Transverse colon (tissue), 4 donors: ENCODE measurements at regions not wholly inside any gene's neighbourhood (a gene's known extent, or its start where the extent isn't known, plus 50 kb on each side); places are given as distances from the start of the nearest gene placed in this dataset.

Source experiments
- DNase-seq: peaks from one replicate; pipeline ENCODE4 v3.0.0-alpha.2; 2019
- H3K27ac ChIP-seq, 4 donors: fragments of 200-600 bp; sonication (generic); 2 replicates each; pipeline ENCODE4 v1.5.1; 2016 to 2018; ENCODE audit warnings: inconsistent platforms in 4 of 4
- H3K27me3 ChIP-seq: fragments of 200-600 bp; sonication (generic); 2 replicates; pipeline ENCODE4 v1.5.1; 2017; ENCODE audit warnings: inconsistent platforms
- H3K36me3 ChIP-seq, 4 donors: fragments of 200-600 bp; sonication (generic); 2 replicates each; pipeline ENCODE4 v1.5.1; 2017 to 2019; ENCODE audit warnings: inconsistent platforms in 4 of 4
- H3K4me1 ChIP-seq, 4 donors: fragments of 200-600 bp; sonication (generic); 2 replicates each; pipeline ENCODE4 v1.5.1; 2017 to 2020; ENCODE audit warnings: inconsistent platforms in 4 of 4
- H3K4me3 ChIP-seq, 4 donors: fragments of 200-600 bp; sonication (generic); 1 replicate in 1 of 4; 2 replicates in 3 of 4; pipeline versions ENCODE4 v1.5.1 to v1.6.1; 2017 to 2019; ENCODE audit warnings: inconsistent platforms in 4 of 4
- H3K9me3 ChIP-seq, 2 donors: fragments of 200-600 bp; sonication (generic); 2 replicates each; pipeline ENCODE4 v1.5.1; 2017 to 2019; ENCODE audit warnings: inconsistent platforms in 2 of 2
- EP300 ChIP-seq: sonication (generic); formaldehyde crosslinking; IDR thresholded peaks from one replicate; pipeline ENCODE4 v1.6.1; 2017; ENCODE audit warnings: antibody characterized with exemption, low read depth
- POLR2A ChIP-seq: fragments of 450-650 bp; IDR thresholded peaks from one replicate; pipeline ENCODE4 v1.6.1; 2016; ENCODE audit warnings: antibody characterized with exemption, mild to moderate bottlenecking, moderate library complexity
- POLR2AphosphoS5 ChIP-seq, 3 donors: sonication (generic); formaldehyde crosslinking; IDR thresholded peaks; one replicate each; pipeline ENCODE4 v1.6.1; 2016; ENCODE audit warnings: antibody characterized with exemption in 3 of 3
- WGBS, 2 donors: methylation state at CpG; one replicate each; pipeline ENCODE4 v1.1.5; 2018; ENCODE audit warnings: low coverage in 1 of 2; 5-methylcytosine and 5-hydroxymethylcytosine counted together
- in situ Hi-C, 4 donors: fragments of 200-750 bp; cut with MboI; loops; one replicate each; pipeline versions ENCODE4 v1.15.0 to v1.15.1; 2017; ENCODE audit warnings: low sequenced_read_pairs in 3 of 4, low pct_ligation_motif_present in 1 of 4, low pct_unique_long_range_greater_than_20kb in 1 of 4
- intact Hi-C: fragments of 100-400 bp; cut with DNase I; formaldehyde crosslinking; loops from one replicate; pipeline ENCODE4 v1.15.1; 2023; ENCODE audit warnings: low total_unique reads
- TF ChIP-seq, protein P1 (sequence below), 5 experiments: fragments of 200-600 bp in 3 of 5; fragments of 450-650 bp in 2 of 5; sonication (generic) in 3 of 5; IDR thresholded peaks; 1 replicate in 2 of 5; 2 replicates in 3 of 5; pipeline ENCODE4 v1.5.1; 2016 to 2017; ENCODE audit warnings: antibody characterized with exemption in 5 of 5, inconsistent platforms in 3 of 5, mild to moderate bottlenecking in 2 of 5, moderate library complexity in 1 of 5

DNA sequence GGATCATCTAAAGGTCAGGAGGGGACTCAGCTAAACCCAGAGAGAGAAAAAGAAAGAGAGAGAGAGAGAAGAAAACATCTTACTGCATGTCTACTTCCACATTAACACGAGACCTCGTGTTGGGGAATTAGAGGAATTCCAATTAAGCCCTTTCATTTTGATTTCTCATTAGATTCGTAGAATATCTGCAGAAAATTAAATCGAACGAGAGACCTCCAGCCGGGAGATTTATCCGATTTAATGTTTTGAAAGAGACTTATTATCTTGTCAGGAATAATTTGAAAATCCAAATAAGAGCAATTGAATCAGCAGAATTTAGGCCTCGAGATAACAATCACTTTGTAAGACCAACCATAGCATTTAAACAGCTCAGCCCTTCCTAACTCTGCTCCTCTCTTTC lies 175.6 kb downstream of the ABCC12 start:
- WGBS, 2 donors = 76 to 81% methylated on average over 8 of the region's 8 CpGs
- in situ Hi-C loops = no loop called here
- intact Hi-C loops = no loop called here

DNA sequence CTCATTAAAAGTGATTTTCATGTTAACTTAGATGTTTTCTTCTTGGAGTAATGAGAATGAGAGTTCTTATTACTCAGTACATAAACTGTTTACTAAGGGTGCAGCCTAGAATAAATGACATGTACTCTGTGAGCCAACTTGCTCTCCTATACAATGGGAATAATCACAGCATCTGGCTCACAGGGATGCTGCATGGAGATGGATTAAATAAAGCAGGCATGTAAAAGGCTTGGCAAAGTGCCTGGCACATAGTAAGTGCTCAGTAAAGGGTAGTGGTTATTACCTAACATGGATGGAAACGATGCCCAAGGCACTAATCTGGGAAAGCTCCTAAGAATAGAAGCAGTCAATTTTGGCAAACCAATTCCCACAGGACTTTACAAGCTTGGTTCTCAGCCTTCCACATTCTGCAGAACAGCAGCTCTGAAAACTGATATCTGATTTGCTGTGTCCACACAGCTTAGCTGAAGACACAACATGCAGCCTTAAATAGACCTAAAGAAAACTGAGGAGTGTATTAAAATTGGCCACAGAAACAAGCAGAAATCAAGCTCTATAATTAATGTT lies 176.1 kb downstream of the ABCC12 start:
- in situ Hi-C loops = no loop called here
- no peak overlapping the region for H3K4me3 ChIP-seq

More for the DNA sequence above, 175.6 kb downstream of the ABCC12 start:
- H3K9me3 ChIP-seq = no peaks in the 10 kb centered on the region
- no peak overlapping the region for H3K27ac ChIP-seq
- TF ChIP-seq, protein P1, sequence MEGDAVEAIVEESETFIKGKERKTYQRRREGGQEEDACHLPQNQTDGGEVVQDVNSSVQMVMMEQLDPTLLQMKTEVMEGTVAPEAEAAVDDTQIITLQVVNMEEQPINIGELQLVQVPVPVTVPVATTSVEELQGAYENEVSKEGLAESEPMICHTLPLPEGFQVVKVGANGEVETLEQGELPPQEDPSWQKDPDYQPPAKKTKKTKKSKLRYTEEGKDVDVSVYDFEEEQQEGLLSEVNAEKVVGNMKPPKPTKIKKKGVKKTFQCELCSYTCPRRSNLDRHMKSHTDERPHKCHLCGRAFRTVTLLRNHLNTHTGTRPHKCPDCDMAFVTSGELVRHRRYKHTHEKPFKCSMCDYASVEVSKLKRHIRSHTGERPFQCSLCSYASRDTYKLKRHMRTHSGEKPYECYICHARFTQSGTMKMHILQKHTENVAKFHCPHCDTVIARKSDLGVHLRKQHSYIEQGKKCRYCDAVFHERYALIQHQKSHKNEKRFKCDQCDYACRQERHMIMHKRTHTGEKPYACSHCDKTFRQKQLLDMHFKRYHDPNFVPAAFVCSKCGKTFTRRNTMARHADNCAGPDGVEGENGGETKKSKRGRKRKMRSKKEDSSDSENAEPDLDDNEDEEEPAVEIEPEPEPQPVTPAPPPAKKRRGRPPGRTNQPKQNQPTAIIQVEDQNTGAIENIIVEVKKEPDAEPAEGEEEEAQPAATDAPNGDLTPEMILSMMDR (IDR thresholded peaks at IDR 0.05) = no peak
- TF ChIP-seq EP300 (no peak), POLR2AphosphoS5 (IDR thresholded peaks at IDR 0.05) (no peak), POLR2A (no peak)
- no peaks in the 10 kb centered on the region for H3K27me3 ChIP-seq
- no peak for DNase-seq
- no peak overlapping the region for H3K4me3 ChIP-seq
- H3K4me1 ChIP-seq = no peaks in the 10 kb centered on the region
- H3K36me3 ChIP-seq = no peaks in the 10 kb centered on the region

DNA sequence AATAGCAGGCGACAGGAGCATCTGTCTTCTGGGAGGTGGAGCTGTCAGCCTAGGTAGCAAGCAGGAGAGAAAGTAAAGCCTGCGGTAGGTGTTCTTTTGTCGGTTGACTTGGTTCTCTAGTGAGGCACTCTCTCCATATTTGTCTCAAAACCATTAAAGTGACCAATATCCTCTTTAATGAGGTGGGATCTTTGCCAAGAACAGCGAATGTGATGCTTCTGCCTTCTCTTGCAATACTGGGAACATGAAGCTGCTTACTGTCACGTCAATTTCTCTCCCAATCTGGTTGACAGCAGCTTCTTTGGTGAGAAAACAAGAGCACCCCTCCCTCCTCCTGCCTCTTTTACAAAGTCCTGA lies 176.7 kb downstream of the ABCC12 start:
- Histone ChIP-seq H3K27ac (no peak overlapping the region), H3K4me1 (no peaks in the 10 kb centered on the region), H3K4me3 (no peak overlapping the region), H3K9me3 (no peaks in the 10 kb centered on the region), H3K36me3 (no peaks in the 10 kb centered on the region), H3K27me3 (no peaks in the 10 kb centered on the region)
- WGBS, 2 donors = 54 to 80% methylated on average over 1 to 5 of the region's 5 CpGs
- DNase-seq = no peak
- in situ Hi-C loops = no loop called here
- TF ChIP-seq POLR2AphosphoS5 (IDR thresholded peaks at IDR 0.05) = no peak
- TF ChIP-seq EP300 = no peak
- no peak for TF ChIP-seq POLR2A
- TF ChIP-seq, protein P1 (IDR thresholded peaks at IDR 0.05) = no peak
- intact Hi-C loops = no loop called here

More for the DNA sequence above, 176.1 kb downstream of the ABCC12 start:
- Histone ChIP-seq H3K27me3 (no peaks in the 10 kb centered on the region), H3K36me3 (no peaks in the 10 kb centered on the region), H3K9me3 (no peaks in the 10 kb centered on the region), H3K27ac (no peak overlapping the region), H3K4me1 (no peaks in the 10 kb centered on the region)
- intact Hi-C loops = no loop called here
- TF ChIP-seq POLR2A = no peak
- no peak for TF ChIP-seq POLR2AphosphoS5 (IDR thresholded peaks at IDR 0.05)
- no peak for TF ChIP-seq EP300
- WGBS, 2 donors = 70 to 100% methylated on average over 1 of the region's 1 CpG
- no peak for DNase-seq

DNA sequence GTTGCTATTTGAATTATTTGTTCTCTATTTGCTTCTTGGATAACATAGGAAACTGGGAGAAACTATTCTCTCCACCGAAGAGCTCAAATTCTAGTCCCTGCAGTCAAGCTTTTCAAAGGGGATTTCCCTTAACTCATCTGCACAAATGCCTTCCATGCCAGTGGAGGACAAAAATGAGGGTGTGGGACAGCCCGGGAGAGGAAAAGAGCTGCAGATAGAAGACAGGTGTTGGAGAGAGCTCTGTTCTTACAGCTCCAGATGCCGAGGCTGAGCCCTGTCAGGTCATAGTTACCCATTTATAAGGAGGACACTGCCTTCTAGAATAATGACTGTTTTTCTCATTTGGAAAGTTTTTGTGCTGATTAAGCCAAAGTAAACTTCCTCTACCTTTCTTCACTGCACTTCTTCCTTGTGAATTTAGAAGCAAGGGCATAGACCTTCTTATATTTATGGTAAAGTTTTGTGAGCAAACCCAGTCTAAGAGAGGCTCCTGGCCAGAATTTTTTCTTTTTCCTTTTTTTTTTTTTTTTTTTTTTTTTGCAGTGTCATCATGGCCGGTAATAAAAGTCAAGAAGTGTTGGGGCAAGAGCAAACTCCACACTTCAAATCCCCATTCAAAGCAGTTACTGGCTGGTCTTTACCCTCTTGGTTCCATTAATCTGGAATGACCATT lies 177.2 kb downstream of the ABCC12 start:
- WGBS, 2 donors = 27 to 38% methylated on average over 3 to 4 of the region's 4 CpGs
- Histone ChIP-seq H3K9me3 (no peaks in the 10 kb centered on the region), H3K36me3 (no peaks in the 10 kb centered on the region), H3K27me3 (no peaks in the 10 kb centered on the region), H3K4me3 (no peak overlapping the region), H3K27ac (no peak overlapping the region), H3K4me1 (no peaks in the 10 kb centered on the region)
- no peak for DNase-seq
- in situ Hi-C loops (no loop called here), intact Hi-C loops (no loop called here)
- no peak for TF ChIP-seq POLR2A
- no peak for TF ChIP-seq EP300
- no peak for TF ChIP-seq POLR2AphosphoS5 (IDR thresholded peaks at IDR 0.05)
- TF ChIP-seq, protein P1 (IDR thresholded peaks at IDR 0.05) = no peak
